Dendritic cell treated with granulocyte-macrophage colony-stimulating factor and Interleukin-4, amounts not matched to agents 40 ng/mL and 50 ng/mL, for 4 days (primary cell): ENCODE measurements at regions not wholly inside any gene's neighbourhood (a gene's known extent, or its start where the extent isn't known, plus 50 kb on each side); places are given as distances from the start of the nearest gene placed in this dataset.
"Not testable (repeated sequence)": the region's sequence is repeated elsewhere in the genome, so short reads cannot be mapped to it uniquely, and the experiment has no call there.

Experiments used
- H3K27ac Mint-ChIP-seq: one replicate; pipeline ENCODE4 v1.8.0; 2022; ENCODE audit warnings: mild to moderate bottlenecking, mixed read lengths
- H3K27me3 Mint-ChIP-seq: one replicate; pipeline ENCODE4 v1.8.0; 2022; ENCODE audit warnings: mild to moderate bottlenecking, mixed read lengths
- H3K36me3 Mint-ChIP-seq: one replicate; pipeline ENCODE4 v1.8.0; 2022; ENCODE audit warnings: low read depth, mixed read lengths
- H3K4me1 Mint-ChIP-seq: one replicate; pipeline ENCODE4 v1.8.0; 2022; ENCODE audit warnings: low read depth, mixed read lengths
- H3K4me3 Mint-ChIP-seq: one replicate; pipeline ENCODE4 v1.8.0; 2022; ENCODE audit warnings: mild to moderate bottlenecking, moderate library complexity, mixed read lengths
- H3K9me3 Mint-ChIP-seq: one replicate; pipeline ENCODE4 v1.8.0; 2022; ENCODE audit warnings: mixed read lengths
- intact Hi-C: fragments of 100-400 bp; cut with micrococcal nuclease; formaldehyde crosslinking; loops from one replicate; pipeline ENCODE4 v1.15.0; 2022

DNA sequence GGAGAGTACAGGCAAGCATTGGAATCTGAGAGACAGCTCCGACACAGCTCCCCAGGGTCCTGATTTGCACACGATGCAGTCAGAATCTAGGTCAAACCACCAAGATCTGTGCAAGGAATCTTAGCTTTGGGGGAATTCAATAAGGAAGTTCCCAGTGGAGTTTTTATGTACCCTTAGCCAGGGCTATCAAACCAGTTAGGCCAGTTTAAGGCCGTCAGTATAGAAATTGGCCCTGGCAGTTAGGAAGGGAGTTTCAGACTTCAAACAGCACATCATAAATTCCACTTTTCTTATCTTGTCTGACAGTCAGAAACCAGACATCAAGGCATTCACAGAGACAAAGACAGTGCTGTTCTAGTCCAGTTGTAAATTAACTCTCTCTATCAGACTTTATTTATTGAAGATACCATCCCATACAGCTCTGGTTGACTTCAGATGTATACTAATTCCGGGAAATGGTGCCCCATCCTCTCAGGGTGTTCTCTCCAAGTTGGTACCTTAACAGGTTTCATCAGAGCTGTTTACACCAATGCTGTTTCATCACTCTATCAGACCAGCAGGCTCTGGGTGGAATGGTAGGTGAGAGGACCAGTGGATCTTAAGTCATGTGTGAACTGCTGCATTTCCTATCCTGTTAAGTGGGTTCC, 157.5 kb upstream of the ATF7IP start:
- Mint-ChIP-seq H3K9me3 (peaks cover 9% of the 10 kb centered on the region), H3K36me3 (no peaks in the 10 kb centered on the region), H3K4me1 (no peaks in the 10 kb centered on the region)

DNA sequence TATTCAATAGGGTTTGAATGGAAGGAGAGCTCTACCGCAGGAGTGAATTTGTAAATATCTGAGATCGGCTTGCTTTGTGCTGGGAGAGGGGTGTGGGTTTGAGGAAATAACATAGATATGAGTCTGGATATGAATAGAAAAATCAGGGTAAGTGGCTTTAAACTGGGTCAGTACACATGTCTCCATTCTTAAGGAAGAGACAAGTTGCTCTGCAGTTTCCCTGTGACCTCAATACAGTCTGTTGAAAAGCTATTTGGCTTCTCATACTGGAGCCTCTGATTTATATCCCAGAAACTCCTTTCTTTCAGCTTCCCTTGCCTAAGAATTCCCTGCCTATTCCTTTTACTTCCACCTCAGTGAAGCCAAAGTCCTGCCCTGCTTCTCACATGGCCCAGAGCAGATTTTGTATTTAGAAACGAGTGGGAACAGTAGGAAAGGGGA, 153.5 kb upstream of the ATF7IP start:
- H3K4me1 Mint-ChIP-seq, result peaks cover 7% of the 10 kb centered on the region
- no peak overlapping the region for H3K27ac Mint-ChIP-seq
- H3K36me3 Mint-ChIP-seq, result no peaks in the 10 kb centered on the region
- H3K4me3 Mint-ChIP-seq, result no peak overlapping the region
- no peaks in the 10 kb centered on the region for H3K27me3 Mint-ChIP-seq
- no peaks in the 10 kb centered on the region for H3K9me3 Mint-ChIP-seq
- intact Hi-C loops, result no loop called here

More for the DNA sequence above, 157.5 kb upstream of the ATF7IP start:
- intact Hi-C loops, result loop anchor here (2.0 kb wide), 1 partner anchor 35 kb away; no protein-coding TSS in a partner anchor
- H3K27me3 Mint-ChIP-seq, result no peaks in the 10 kb centered on the region
- H3K27ac Mint-ChIP-seq, result no peak overlapping the region
- no peak overlapping the region for H3K4me3 Mint-ChIP-seq

DNA sequence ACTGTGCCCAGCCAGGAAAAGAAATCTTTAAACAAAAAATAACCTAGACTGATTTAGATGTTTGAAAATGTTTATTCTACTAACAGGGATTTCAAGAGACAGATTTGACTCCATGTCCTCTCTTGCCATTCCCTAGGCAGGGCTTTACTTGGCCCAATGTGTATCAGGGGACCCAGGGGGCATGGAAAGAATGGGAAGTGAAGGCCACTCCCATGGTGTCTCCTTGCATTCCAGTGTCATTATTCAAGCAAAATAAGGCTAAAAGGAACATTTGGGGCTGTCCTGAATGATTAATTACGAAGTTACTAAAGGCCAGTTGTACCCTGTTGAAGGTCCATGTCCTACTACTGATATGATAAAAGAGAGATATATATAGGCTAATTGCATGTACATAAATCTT, 151.9 kb upstream of the ATF7IP start:
- intact Hi-C loops, result no loop called here
- H3K9me3 Mint-ChIP-seq, result no peaks in the 10 kb centered on the region
- H3K27ac Mint-ChIP-seq, result no peak overlapping the region
- H3K4me3 Mint-ChIP-seq, result no peak overlapping the region
- H3K27me3 Mint-ChIP-seq, result no peaks in the 10 kb centered on the region
- no peaks in the 10 kb centered on the region for H3K36me3 Mint-ChIP-seq
- peaks cover 7% of the 10 kb centered on the region for H3K4me1 Mint-ChIP-seq

DNA sequence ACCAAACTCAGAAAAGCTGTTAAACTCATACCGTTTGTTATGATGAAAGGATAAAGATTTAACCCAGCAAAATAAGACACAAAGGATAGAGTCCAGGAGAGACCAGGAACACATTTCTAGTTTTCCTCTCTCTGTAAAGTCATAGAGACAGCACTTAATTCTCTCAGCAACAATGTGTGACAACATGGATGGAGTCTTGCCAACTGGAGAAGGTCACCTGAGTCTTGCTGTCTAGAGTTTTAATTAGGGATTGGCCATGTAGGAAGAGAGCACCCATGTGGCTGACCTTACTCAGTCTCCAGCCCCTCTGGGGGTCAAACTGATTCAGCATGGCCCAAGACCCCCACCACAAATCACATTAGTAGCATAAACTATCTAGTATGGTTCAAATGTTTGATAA, 151.0 kb upstream of the ATF7IP start:
- Mint-ChIP-seq H3K27ac (no peak overlapping the region), H3K27me3 (no peaks in the 10 kb centered on the region), H3K4me3 (no peak overlapping the region), H3K4me1 (peaks cover 7% of the 10 kb centered on the region), H3K9me3 (no peaks in the 10 kb centered on the region), H3K36me3 (no peaks in the 10 kb centered on the region)
- intact Hi-C loops, result no loop called here

- intact Hi-C loops, H3K27me3 Mint-ChIP-seq, H3K9me3 Mint-ChIP-seq, H3K4me1 Mint-ChIP-seq, H3K27ac Mint-ChIP-seq, H3K36me3 Mint-ChIP-seq, H3K4me3 Mint-ChIP-seq: not testable (repeated sequence)
Observed at GRCh38 chr12:14215949-14216348, 149.5 kb upstream of the ATF7IP start.

- intact Hi-C loops, result no loop called here
- Mint-ChIP-seq H3K9me3 (peaks cover 14% of the 10 kb centered on the region), H3K36me3 (no peaks in the 10 kb centered on the region), H3K27ac (no peak overlapping the region), H3K4me3 (peak overlapping the region; percentile 37), H3K27me3 (no peaks in the 10 kb centered on the region), H3K4me1 (peaks cover 7% of the 10 kb centered on the region)
Observed at GRCh38 chr12:14216405-14217294, 148.8 kb upstream of the ATF7IP start.

- H3K27me3 Mint-ChIP-seq, result no peaks in the 10 kb centered on the region
- intact Hi-C loops, result no loop called here
- H3K27ac Mint-ChIP-seq, result no peak overlapping the region
- no peaks in the 10 kb centered on the region for H3K36me3 Mint-ChIP-seq
- H3K9me3 Mint-ChIP-seq, result peaks cover 16% of the 10 kb centered on the region
- peaks cover 7% of the 10 kb centered on the region for H3K4me1 Mint-ChIP-seq
- no peak overlapping the region for H3K4me3 Mint-ChIP-seq
Observed at GRCh38 chr12:14219156-14219555, 146.3 kb upstream of the ATF7IP start.

- H3K4me3 Mint-ChIP-seq, intact Hi-C loops, H3K27me3 Mint-ChIP-seq, H3K36me3 Mint-ChIP-seq, H3K27ac Mint-ChIP-seq, H3K4me1 Mint-ChIP-seq: not testable (repeated sequence)
- peaks cover 16% of the 10 kb centered on the region for H3K9me3 Mint-ChIP-seq
Observed at GRCh38 chr12:14219670-14220069, 145.8 kb upstream of the ATF7IP start.

DNA sequence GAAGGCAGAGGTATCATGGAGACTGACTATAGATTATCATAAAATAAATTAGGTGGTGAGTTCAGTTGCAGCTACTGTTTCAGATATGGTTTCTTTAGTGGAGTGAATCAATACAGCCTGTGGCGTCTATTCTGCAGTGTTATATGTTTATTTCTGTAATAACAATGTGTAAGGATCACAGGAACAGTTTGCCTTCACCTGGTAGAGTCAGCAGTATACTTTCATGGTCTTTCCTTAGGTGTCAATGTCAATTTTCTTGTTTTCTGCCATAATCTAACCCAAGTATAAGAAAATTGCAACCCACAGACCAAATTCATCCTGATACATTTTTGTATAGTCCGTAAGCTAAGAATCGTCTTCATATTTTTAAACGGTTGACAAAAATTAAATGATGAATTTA, 140.4 kb upstream of the ATF7IP start:
- Mint-ChIP-seq H3K36me3 (no peaks in the 10 kb centered on the region), H3K4me1 (no peaks in the 10 kb centered on the region), H3K9me3 (peaks cover 21% of the 10 kb centered on the region), H3K4me3 (no peak overlapping the region), H3K27me3 (peaks cover 2% of the 10 kb centered on the region), H3K27ac (no peak overlapping the region)
- intact Hi-C loops, result no loop called here

DNA sequence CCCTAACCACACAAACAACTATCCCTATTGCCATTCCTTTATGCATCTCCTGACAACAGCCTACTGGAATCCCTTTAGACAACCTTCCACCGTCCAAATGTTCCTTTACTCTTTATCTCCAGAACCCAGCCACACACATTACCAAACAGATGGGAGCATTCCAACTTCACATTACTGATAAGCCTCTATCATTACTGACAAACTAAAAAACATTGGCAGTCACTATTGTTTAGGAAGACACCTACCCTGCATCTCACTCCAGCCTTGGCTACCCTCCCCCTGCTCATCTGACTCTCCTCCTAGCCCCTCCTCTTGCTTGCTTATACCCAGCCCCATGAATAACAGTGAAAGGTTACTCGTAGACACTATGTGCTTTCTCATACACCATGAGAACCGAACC, 130.3 kb upstream of the ATF7IP start:
- peaks cover 12% of the 10 kb centered on the region for H3K4me1 Mint-ChIP-seq
- peaks cover 22% of the 10 kb centered on the region for H3K9me3 Mint-ChIP-seq
- not testable (repeated sequence) for H3K27me3 Mint-ChIP-seq, H3K27ac Mint-ChIP-seq, H3K36me3 Mint-ChIP-seq, H3K4me3 Mint-ChIP-seq
- intact Hi-C loops, result loop anchor here (5.0 kb wide), 1 partner anchor 132 kb away; the partner anchor contains the start of gene ATF7IP

DNA sequence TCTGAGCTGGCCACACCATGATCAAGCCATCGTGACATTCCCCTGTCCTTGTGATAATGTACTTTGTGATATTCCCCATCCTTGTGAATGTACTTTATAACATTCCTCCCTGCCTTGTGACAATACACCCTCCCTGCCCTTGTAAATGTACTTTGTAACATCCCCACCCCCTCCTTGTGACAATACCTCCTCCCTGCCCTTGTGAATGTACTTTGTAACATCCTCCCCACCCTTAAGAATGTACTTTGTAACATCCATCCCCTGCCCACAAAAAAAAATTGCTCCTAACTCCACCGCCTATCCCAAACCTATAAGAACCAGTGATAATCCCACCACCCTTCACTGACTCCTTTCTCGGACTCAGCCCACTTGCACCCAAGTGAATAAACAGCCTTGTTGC, 128.8 kb upstream of the ATF7IP start:
- intact Hi-C loops, result loop anchor here (5.0 kb wide), 1 partner anchor 131 kb away; the partner anchor contains the start of gene ATF7IP

DNA sequence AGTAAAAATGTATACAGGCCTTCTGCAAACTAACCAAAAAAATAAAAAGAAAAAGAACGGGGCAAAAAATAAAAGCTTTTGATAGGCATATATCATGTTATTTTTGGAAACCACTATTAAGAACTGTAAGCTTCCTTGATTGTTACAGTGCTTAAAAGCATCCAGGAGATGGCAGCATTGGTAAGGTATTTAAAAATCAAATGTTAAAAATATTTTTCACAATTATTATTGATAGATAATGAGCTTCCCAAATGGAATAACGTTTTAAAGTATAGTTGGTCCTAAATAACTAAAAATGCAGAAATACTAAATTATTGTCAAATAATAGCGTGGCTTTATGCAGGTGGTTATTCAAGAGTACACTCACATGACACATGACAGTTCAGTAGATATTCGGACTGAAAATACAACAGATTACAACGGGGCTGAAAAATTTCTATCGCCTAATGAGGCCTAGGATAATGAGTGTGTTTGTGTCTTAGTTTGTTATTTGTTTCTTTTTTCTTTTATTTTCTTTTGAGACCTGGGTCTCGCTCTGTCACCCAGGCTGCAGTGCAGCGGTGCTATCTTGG, 127.2 kb upstream of the ATF7IP start:
- H3K27ac Mint-ChIP-seq, result no peak overlapping the region

More for the DNA sequence above, 128.8 kb upstream of the ATF7IP start:
- peaks cover 20% of the 10 kb centered on the region for H3K4me1 Mint-ChIP-seq
- not testable (repeated sequence) for H3K27me3 Mint-ChIP-seq, H3K9me3 Mint-ChIP-seq, H3K4me3 Mint-ChIP-seq, H3K27ac Mint-ChIP-seq, H3K36me3 Mint-ChIP-seq

DNA sequence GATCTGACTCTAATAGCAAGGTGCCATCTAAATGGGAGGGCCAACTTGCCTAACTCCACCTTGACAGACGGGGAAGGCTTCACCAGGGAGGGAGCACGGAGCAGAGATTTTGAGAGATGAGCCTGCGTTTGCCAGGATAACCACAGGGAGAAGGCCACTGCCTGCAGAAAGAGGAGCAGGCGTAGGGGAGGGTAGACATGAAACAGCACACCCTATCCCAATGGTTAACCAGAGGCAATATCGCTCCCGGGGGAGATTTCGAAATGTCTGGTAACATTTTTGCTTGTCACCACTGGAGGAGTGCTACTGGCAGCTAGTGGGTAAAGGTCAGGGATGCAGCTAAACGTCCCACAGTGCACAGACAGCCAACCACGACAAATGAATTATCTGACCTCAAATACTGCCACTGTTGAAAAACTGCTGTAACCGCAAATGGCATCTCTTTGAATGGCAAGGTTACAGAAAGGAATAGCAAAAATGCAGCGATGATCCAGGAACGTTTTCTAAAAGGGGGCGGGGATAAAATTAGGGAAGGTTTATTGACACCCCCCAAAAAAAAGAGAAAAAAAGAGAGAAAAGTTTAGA, 126.0 kb upstream of the ATF7IP start:
- Mint-ChIP-seq H3K4me1 (peaks cover 28% of the 10 kb centered on the region), H3K36me3 (peaks cover 6% of the 10 kb centered on the region), H3K9me3 (peaks cover 5% of the 10 kb centered on the region), H3K4me3 (peak overlapping the region; percentile 72), H3K27me3 (no peaks in the 10 kb centered on the region), H3K27ac (peak overlapping the region; percentile 92)
- intact Hi-C loops, result loop anchor here (2.0 to 5.0 kb wide), 6 partner anchors 128 to 477 kb away; partner anchors contain the start of gene ATF7IP

More for the DNA sequence above, 127.2 kb upstream of the ATF7IP start:
- intact Hi-C loops, result loop anchor here (2.0 to 5.0 kb wide), 6 partner anchors 129 to 478 kb away; partner anchors contain the start of gene ATF7IP
- Mint-ChIP-seq H3K4me3 (no peak overlapping the region), H3K36me3 (no peaks in the 10 kb centered on the region), H3K9me3 (no peaks in the 10 kb centered on the region), H3K27me3 (no peaks in the 10 kb centered on the region), H3K4me1 (peaks cover 20% of the 10 kb centered on the region)
